ENCODE measurements at regions not wholly inside any gene's neighbourhood (a gene's known extent, or its start where the extent isn't known, plus 50 kb on each side); places are given as distances from the start of the nearest gene placed in this dataset.
"Not testable (repeated sequence)": the region's sequence is repeated elsewhere in the genome, so short reads cannot be mapped to it uniquely, and the experiment has no call there.

GRCh38 chr9:84511651-84512050 lies 157.9 kb upstream of the NTRK2 start:
- DNase-seq (ENCODE audit: low spot score): no peak

DNA sequence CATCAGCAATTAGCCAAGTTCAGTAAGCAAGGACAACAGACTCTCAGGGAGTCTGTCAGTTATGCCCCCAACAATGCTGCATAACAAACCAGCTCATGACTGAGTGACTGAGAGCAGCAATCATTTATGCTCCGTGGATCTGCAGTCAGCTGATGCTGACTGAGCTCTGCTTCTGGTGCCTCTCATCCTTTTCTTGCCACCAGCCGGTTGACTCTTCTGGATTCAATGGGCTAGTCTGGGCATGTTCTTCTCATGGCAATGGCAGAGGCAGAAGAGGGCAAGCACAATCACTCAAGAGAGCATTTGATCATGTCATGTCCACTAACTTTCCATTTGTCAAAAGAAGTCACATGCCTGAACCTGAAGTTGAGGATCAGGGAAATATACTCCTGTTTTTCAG lies 157.0 kb upstream of the NTRK2 start:
- no peak for DNase-seq (ENCODE audit: low spot score)

GRCh38 chr9:84513473-84513872 lies 156.1 kb upstream of the NTRK2 start:
- DNase-seq (ENCODE audit: low spot score): no peak

DNA sequence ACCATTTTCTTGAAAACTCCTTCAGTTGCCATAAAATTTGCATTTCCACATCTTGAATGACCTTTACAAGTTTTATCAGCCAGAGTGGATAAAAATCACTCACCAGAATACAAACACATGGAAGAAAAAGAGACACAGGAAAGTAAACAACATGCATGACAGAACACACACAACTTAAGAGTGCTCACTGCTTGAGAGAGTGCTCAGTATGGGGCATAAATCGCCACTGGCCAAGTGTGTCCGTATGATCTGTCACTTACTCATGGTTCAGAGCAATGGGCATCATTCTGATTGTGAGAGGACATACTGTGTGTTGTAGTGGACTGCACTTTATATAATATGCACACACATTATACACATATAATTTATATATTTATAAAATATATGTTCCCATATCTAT lies 155.6 kb upstream of the NTRK2 start:
- DNase-seq (ENCODE audit: low spot score): no peak

GRCh38 chr9:84514421-84514820 lies 155.1 kb upstream of the NTRK2 start:
- no peak for DNase-seq (ENCODE audit: low spot score)

- no peak for DNase-seq (ENCODE audit: low spot score)
Observed at GRCh38 chr9:84517026-84517425, 152.5 kb upstream of the NTRK2 start.

DNA sequence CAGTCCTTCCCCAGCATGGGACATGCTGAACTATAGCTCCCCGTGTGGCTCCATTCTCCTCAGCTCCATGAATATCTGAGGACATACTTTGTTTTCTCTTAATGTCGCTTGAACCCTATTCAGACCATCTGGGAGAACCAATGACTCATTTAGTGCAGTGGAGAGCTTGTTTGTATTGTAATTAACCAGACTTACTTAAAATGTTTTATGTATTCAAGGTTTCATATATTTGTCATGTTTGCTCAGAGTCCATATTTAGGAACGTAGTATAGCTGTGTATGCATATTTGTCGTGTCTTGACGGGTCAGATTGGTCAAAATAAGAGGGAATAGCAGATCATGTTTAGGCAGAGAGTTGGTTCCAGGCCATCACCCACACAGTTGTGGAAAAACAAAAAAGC lies 150.1 kb upstream of the NTRK2 start:
- no peak for DNase-seq (ENCODE audit: low spot score)

DNA sequence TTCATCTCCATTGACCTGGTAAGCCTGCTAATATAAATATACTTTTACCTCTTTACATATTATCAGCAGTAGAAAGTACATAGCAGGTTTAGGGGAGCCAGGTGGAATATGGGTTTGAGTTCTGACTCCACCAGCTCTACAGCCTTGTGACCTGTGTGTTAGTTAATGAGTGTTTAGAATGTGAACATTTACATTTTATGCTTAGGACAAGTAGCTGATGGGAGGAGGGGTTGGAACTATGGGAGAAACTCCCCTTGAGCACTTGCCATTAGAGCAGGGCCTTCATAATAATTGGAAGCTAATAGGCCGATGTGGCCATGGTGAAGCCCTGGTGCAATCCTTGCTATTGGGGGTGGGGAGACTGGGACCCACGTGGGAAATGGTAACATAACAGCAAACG lies 148.3 kb upstream of the NTRK2 start:
- no peak for DNase-seq (ENCODE audit: low spot score)

GRCh38 chr9:84526211-84526610 lies 143.3 kb upstream of the NTRK2 start:
- DNase-seq (ENCODE audit: low spot score): not testable (repeated sequence)

- DNase-seq (ENCODE audit: low spot score): not testable (repeated sequence)
Observed at GRCh38 chr9:84527060-84527720, 142.3 kb upstream of the NTRK2 start.

DNA sequence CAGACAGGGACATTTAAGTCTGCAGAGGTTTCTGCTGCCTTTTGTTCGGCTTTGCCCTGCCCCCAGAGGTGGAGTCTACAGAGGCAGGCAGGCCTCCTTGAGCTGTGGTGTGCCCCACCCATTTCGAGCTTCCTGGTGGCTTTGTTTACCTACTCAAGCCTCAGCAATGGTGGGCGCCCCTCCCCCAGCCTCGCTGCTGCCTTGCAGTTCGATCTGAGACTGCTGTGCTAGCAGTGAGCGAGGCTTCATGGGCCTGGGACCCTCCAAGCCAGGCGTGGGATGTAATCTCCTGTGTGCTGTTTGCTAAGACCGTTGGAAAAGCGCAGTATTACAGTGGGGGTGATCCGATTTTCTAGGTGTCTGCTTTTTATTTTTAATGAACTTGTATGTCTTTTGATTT lies 133.6 kb upstream of the NTRK2 start:
- not testable (repeated sequence) for DNase-seq (ENCODE audit: low spot score)

GRCh38 chr9:84538879-84539278 lies 130.7 kb upstream of the NTRK2 start:
- no peak for DNase-seq (ENCODE audit: low spot score)

DNA sequence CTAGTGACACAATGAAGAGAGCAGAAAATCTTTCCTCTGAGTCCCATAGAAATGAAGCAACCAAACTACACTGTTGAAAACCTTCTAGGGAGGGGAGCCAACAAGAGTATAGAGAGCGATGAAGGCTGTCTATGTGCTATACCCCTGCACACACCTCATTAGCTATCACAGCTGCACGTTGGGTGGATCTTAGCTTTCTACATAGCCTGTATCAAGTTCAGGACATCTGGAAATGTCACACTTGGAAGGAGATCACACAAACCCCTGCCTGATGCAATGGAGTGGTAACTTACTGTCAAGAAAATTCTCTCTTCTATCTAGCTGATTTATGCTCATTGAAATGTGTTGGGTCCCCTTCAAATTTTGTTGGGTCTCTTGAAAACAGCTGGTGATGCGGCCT lies 127.0 kb upstream of the NTRK2 start:
- DNase-seq (ENCODE audit: low spot score): no peak

- no peak for DNase-seq (ENCODE audit: low spot score)
Observed at GRCh38 chr9:84554069-84554664, 115.4 kb upstream of the NTRK2 start.

- DNase-seq (ENCODE audit: low spot score): no peak
Observed at GRCh38 chr9:84556556-84556955, 113.0 kb upstream of the NTRK2 start.

GRCh38 chr9:84557751-84558150 lies 111.8 kb upstream of the NTRK2 start:
- no peak for DNase-seq (ENCODE audit: low spot score)

GRCh38 chr9:84563691-84564090 lies 105.8 kb upstream of the NTRK2 start:
- DNase-seq (ENCODE audit: low spot score): no peak

- no peak for DNase-seq (ENCODE audit: low spot score)
Observed at GRCh38 chr9:84567805-84568204, 101.7 kb upstream of the NTRK2 start.

DNA sequence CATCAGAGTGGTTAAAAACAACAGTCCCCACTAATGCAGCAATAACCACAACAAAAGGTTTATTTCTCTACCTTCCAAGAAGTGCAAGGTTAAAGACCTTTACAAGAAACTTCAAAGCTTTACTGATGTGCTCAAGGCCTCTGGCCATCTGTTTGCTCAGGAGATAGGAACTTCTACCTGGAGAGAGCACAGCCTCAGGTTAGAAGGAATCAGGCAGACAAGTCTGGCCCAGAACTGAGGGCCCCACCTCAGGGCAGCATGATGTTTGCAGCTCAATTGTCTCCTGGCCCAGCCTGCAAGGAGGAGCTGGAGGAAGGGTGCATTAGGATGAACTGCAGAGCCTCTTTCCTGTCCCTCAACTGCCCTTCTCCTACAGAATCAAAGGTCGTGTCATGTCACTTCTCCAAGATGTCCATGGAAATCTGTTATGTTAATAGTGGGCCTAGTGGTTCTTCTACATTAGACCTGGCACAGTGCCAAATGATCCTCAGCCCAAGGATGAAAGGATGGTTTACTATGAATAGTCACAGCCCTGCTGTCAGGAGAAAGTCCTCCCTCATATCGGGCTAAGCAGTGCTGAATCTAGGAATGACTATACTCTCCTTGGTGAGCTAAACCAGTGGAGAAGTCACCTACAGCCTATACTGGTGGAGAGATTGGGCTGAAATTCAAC lies 98.9 kb upstream of the NTRK2 start:
- no peak for DNase-seq (ENCODE audit: low spot score)

GRCh38 chr9:84573083-84573482 lies 96.4 kb upstream of the NTRK2 start:
- no peak for DNase-seq (ENCODE audit: low spot score)

DNA sequence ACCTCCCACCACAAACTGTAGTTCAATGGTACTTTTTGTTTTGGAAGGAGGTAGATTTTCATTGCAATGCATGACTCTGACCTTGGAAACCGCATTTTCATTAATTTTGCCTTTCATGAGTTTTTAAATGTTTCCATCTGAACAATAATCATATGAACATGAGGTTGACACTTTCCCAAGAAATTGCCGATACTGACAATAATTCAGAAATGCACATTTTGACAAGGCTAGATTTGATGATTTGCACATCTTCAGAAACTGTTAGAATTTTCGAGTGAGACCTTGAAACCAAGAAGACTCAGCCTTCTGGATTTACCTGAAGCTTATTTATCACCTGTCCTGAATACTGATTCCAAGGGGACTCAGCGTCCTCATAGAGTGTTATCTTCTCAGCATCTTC lies 93.8 kb upstream of the NTRK2 start:
- DNase-seq (ENCODE audit: low spot score): no peak

- no peak for DNase-seq (ENCODE audit: low spot score)
Observed at GRCh38 chr9:84583866-84584265, 85.7 kb upstream of the NTRK2 start.

DNA sequence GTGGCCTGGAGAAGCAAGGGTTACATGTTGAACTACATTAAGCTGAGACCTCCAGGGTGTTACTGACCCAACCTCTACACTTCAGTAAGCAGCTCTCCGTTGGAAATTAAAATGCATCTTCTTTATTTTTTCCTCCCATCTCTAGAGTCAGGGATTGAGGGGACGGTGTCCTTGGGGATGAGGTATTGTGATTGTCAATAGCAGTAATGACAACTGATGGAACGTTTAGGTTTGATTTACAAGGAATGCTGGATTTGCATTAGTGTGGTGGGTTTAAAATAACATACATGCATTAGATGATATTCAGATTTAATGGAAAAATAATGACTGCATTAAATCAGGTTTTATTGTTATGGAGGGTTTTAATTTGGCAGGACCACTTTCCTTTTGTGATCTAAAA lies 82.9 kb upstream of the NTRK2 start:
- DNase-seq (ENCODE audit: low spot score): no peak

- no peak for DNase-seq (ENCODE audit: low spot score)
Observed at GRCh38 chr9:84587153-84587552, 82.4 kb upstream of the NTRK2 start.
